Smooth muscle cell (in vitro differentiated cells): ENCODE measurements at regions not wholly inside any gene's neighbourhood (a gene's known extent, or its start where the extent isn't known, plus 50 kb on each side); places are given as distances from the start of the nearest gene placed in this dataset.

ENCODE experiments used
- DNase-seq: peaks from one replicate; lab custom pipeline; 2025; ENCODE audit not compliant: unreplicated experiment; lab: John Stamatoyannopoulos, UW
- H2AFZ ChIP-seq: fragments of 200-600 bp; sonication (generic); 2 replicates; pipeline ENCODE4 v1.6.0; 2016; ENCODE audit warnings: antibody characterized with exemption, low read depth, mild to moderate bottlenecking
- H3F3A ChIP-seq: fragments of 200-600 bp; sonication (generic); 2 replicates; pipeline ENCODE4 v1.6.0; 2017; ENCODE audit warnings: antibody characterized with exemption, low read depth
- H3K27ac ChIP-seq: fragments of 200-600 bp; sonication (generic); 2 replicates; pipeline ENCODE4 v1.5.1; 2016; ENCODE audit warnings: low read depth, mild to moderate bottlenecking
- H3K27me3 ChIP-seq: fragments of 200-600 bp; sonication (generic); 2 replicates; pipeline ENCODE4 v1.6.1; 2016; ENCODE audit warnings: low read depth, mild to moderate bottlenecking
- H3K36me3 ChIP-seq: fragments of 200-600 bp; sonication (generic); 2 replicates; pipeline ENCODE4 v1.5.1; 2016; ENCODE audit warnings: low read depth
- H3K4me1 ChIP-seq: fragments of 200-600 bp; sonication (generic); 2 replicates; pipeline ENCODE4 v1.5.1; 2016; ENCODE audit warnings: low read depth
- H3K4me2 ChIP-seq: fragments of 200-600 bp; sonication (generic); 2 replicates; pipeline ENCODE4 v1.6.0; 2016; ENCODE audit warnings: mild to moderate bottlenecking
- H3K4me3 ChIP-seq: fragments of 200-600 bp; sonication (generic); 2 replicates; pipeline ENCODE4 v1.5.1; 2016; ENCODE audit warnings: mild to moderate bottlenecking
- H3K79me2 ChIP-seq: fragments of 200-600 bp; sonication (generic); 2 replicates; pipeline ENCODE4 v1.6.0; 2016; ENCODE audit warnings: low read depth, mild to moderate bottlenecking
- H3K9ac ChIP-seq: fragments of 200-600 bp; sonication (generic); 2 replicates; pipeline ENCODE4 v1.6.0; 2016; ENCODE audit warnings: low read depth
- H3K9me3 ChIP-seq: fragments of 200-600 bp; sonication (generic); replicated peaks from 2 replicates; pipeline ENCODE4 v1.5.1; 2016; ENCODE audit warnings: low read depth
- H4K20me1 ChIP-seq: fragments of 200-600 bp; sonication (generic); 2 replicates; pipeline ENCODE4 v1.6.0; 2016; ENCODE audit warnings: low read depth
- CTCF ChIP-seq: fragments of 200-600 bp; sonication (generic); IDR thresholded peaks from 2 replicates; pipeline ENCODE4 v1.5.1; 2017; ENCODE audit warnings: borderline replicate concordance, mild to moderate bottlenecking, antibody characterized with exemption; ENCODE audit not compliant: insufficient read depth, poor library complexity, severe bottlenecking
- WGBS: methylation state at CpG from one replicate; pipeline ENCODE4 v1.1.7; 2016; ENCODE audit warnings: low lambda C conversion rate; 5-methylcytosine and 5-hydroxymethylcytosine counted together

GRCh38 chr12:72098622-72099021 is 160.0 kb downstream of the TPH2 start:
- DNase-seq, result no peak
- WGBS, result 81% methylated on average over 4 of the region's 4 CpGs
- Histone ChIP-seq H3K9me3 (no peaks in the 10 kb centered on the region), H3K27me3 (no peaks in the 10 kb centered on the region), H3K9ac (no peak overlapping the region), H3K27ac (no peak overlapping the region), H3K36me3 (no peaks in the 10 kb centered on the region), H4K20me1 (no peaks in the 10 kb centered on the region), H3K79me2 (no peaks in the 10 kb centered on the region), H3K4me2 (no peak overlapping the region), H3K4me1 (no peaks in the 10 kb centered on the region), H3K4me3 (no peak overlapping the region), H3F3A (no peaks in the 10 kb centered on the region), H2AFZ (no peak overlapping the region)
- no peak for TF ChIP-seq CTCF

- Histone ChIP-seq H3K27ac (no peak overlapping the region), H4K20me1 (no peaks in the 10 kb centered on the region), H3K36me3 (no peaks in the 10 kb centered on the region), H3K27me3 (no peaks in the 10 kb centered on the region), H3K79me2 (no peaks in the 10 kb centered on the region), H3K4me3 (no peak overlapping the region), H3K9ac (no peak overlapping the region), H2AFZ (no peak overlapping the region), H3K9me3 (no peaks in the 10 kb centered on the region), H3K4me2 (no peak overlapping the region), H3K4me1 (no peaks in the 10 kb centered on the region), H3F3A (no peaks in the 10 kb centered on the region)
- no peak for TF ChIP-seq CTCF
- 82% methylated on average over 2 of the region's 2 CpGs for WGBS
- no peak for DNase-seq
Measured at GRCh38 chr12:72100854-72101253, 162.2 kb downstream of the TPH2 start.

DNA sequence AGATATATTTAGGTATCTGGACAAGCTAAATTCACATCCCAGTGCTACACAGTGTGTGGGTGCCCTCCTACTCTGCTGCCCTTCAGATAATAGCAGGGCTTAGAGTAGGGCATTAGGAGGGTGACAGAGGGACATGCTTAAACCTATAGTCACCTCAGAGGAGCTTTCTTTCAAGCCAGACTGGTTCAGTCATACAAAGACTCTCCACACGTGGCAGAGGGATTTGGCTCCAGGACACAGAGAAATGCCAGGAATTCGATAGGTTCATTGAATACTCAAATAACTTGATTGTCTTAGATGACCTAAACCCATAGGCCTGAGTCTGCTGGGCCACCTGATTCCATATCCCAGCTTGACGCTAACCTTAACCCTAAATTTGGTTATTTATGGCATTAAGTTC is 163.5 kb downstream of the TPH2 start:
- Histone ChIP-seq H3F3A (no peaks in the 10 kb centered on the region), H2AFZ (no peak overlapping the region), H3K27ac (no peak overlapping the region), H3K79me2 (no peaks in the 10 kb centered on the region), H3K4me3 (no peak overlapping the region), H4K20me1 (no peaks in the 10 kb centered on the region), H3K27me3 (no peaks in the 10 kb centered on the region), H3K36me3 (no peaks in the 10 kb centered on the region), H3K9ac (no peak overlapping the region), H3K9me3 (no peaks in the 10 kb centered on the region), H3K4me2 (no peak overlapping the region), H3K4me1 (no peaks in the 10 kb centered on the region)
- 69% methylated on average over 3 of the region's 3 CpGs for WGBS
- DNase-seq, result no peak
- TF ChIP-seq CTCF, result no peak

GRCh38 chr12:72105849-72106248 is 166.3 kb upstream of the TRHDE start:
- Histone ChIP-seq H3K4me1 (no peaks in the 10 kb centered on the region), H3K27me3 (no peaks in the 10 kb centered on the region), H3K9ac (no peak overlapping the region), H3K27ac (no peak overlapping the region), H3K36me3 (no peaks in the 10 kb centered on the region), H3K79me2 (no peaks in the 10 kb centered on the region), H3K4me3 (no peak overlapping the region), H3K9me3 (no peaks in the 10 kb centered on the region), H3F3A (no peaks in the 10 kb centered on the region), H2AFZ (no peak overlapping the region), H4K20me1 (no peaks in the 10 kb centered on the region), H3K4me2 (no peak overlapping the region)
- no peak for TF ChIP-seq CTCF
- no peak for DNase-seq
